Thyroid gland (tissue), 4 donors: ENCODE measurements at regions not wholly inside any gene's neighbourhood (a gene's known extent, or its start where the extent isn't known, plus 50 kb on each side); places are given as distances from the start of the nearest gene placed in this dataset.

ENCODE experiments used
- POLR2A ChIP-seq, 2 donors: fragments of 450-650 bp; IDR thresholded peaks; one replicate each; pipeline ENCODE4 v1.6.1; 2017; ENCODE audit warnings: antibody characterized with exemption in 2 of 2, mild to moderate bottlenecking in 2 of 2, moderate library complexity in 1 of 2
- TF ChIP-seq, protein P1 (sequence below), 6 experiments: fragments of 200-600 bp in 3 of 6; fragments of 450-650 bp in 3 of 6; sonication (generic) in 3 of 6; IDR thresholded peaks; one replicate each; pipeline ENCODE4 v1.5.1; 2016 to 2019; ENCODE audit warnings: antibody characterized with exemption in 6 of 6, mild to moderate bottlenecking in 2 of 6, inconsistent platforms in 1 of 6, moderate library complexity in 1 of 6

- TF ChIP-seq, protein P1, sequence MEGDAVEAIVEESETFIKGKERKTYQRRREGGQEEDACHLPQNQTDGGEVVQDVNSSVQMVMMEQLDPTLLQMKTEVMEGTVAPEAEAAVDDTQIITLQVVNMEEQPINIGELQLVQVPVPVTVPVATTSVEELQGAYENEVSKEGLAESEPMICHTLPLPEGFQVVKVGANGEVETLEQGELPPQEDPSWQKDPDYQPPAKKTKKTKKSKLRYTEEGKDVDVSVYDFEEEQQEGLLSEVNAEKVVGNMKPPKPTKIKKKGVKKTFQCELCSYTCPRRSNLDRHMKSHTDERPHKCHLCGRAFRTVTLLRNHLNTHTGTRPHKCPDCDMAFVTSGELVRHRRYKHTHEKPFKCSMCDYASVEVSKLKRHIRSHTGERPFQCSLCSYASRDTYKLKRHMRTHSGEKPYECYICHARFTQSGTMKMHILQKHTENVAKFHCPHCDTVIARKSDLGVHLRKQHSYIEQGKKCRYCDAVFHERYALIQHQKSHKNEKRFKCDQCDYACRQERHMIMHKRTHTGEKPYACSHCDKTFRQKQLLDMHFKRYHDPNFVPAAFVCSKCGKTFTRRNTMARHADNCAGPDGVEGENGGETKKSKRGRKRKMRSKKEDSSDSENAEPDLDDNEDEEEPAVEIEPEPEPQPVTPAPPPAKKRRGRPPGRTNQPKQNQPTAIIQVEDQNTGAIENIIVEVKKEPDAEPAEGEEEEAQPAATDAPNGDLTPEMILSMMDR (IDR thresholded peaks at IDR 0.05), result no peak
- TF ChIP-seq POLR2A (IDR thresholded peaks at IDR 0.05), result no peak
Measured at GRCh38 chr3:15953841-15954240, 156.1 kb upstream of the ANKRD28 start.
